Amniotic stem cell (primary cell): ENCODE measurements at regions not wholly inside any gene's neighbourhood (a gene's known extent, or its start where the extent isn't known, plus 50 kb on each side); places are given as distances from the start of the nearest gene placed in this dataset.
"Not testable (repeated sequence)": the region's sequence is repeated elsewhere in the genome, so short reads cannot be mapped to it uniquely, and the experiment has no call there.

Experiments
- DNase-seq: peaks from one replicate; lab custom pipeline; 2025; lab: John Stamatoyannopoulos, UW

DNA sequence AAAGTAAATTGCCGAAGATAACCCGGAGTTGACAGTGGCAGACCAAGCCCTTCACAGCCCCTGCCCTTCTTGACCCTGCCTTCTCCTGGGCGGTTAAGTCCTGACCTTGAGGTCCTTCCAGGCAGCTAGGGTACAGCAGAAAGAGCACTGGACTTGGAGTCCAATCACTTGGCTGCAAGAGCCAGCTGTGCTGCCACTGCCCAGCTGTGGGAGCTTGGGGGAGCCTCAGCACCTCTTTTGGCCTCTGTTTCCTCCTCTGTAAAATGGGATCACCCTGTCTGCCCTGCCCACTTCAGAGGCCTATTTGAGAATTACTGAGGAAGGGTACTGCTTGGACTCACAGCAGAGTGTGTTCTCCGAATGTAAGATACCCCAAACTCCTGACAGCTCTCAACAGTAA is 66.2 kb upstream of the SMAD6 start:
- DNase-seq, result no peak

DNA sequence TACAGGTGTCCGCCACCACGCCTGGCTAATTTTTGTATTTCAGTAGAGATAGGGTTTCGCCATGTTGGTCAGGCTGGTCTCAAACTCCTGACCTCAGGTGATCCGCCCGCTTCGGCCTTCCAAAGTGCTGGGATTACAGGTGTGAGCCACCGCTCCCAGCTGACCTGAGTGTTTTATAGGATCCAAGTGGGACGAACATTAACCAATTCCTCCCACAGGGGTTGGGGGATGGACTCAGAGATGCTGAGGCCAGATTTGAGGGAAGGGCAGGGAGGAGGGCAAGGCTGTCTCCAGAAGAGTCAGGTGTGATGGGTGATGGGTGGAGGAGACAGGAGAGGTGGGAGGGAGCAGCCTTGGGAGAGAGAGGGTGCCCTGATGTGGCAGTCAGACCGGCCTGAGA is 65.0 kb upstream of the SMAD6 start:
- not testable (repeated sequence) for DNase-seq

GRCh38 chr15:66638377-66638776 is 63.7 kb upstream of the SMAD6 start:
- no peak for DNase-seq

DNA sequence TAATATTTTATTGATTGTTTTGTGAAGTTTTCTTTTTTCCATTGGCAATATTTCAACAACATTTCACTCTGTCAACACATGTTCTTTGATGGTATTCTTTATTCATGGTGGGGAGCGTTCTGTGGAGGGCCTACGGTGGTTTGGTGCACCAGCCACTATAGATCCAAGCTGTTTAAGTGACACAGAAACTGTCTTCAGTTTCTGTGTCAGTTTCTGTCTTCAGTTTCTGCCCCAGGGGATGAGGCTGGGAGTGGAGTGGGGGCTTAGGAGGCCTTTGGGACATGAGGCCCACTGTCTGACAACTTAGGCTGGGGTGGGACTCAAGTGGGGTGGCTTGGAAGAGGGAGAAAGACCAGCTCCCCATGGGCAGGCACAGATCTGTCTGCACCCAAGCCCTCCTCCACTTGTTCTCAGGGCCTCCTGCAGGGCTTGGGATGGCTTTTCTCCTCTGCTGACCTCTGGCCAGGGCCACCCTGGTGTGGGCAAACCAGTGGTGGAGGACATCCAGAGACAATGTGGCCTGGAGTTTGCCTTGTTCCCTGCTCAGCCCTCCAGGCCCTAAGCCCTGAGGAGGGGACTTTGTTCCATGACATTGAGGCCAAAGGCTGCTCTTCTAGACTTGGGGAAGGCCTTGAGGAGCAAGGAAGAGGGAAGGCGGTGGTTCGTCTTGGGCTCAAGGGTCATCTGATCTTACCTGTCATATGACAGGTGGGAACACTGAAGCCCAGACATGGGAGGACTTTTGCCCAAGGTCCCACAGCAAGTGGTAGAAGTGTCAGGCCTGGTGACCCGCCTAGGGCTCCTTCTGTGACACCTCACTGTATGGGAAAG is 60.3 kb upstream of the SMAD6 start:
- DNase-seq, result no peak

DNA sequence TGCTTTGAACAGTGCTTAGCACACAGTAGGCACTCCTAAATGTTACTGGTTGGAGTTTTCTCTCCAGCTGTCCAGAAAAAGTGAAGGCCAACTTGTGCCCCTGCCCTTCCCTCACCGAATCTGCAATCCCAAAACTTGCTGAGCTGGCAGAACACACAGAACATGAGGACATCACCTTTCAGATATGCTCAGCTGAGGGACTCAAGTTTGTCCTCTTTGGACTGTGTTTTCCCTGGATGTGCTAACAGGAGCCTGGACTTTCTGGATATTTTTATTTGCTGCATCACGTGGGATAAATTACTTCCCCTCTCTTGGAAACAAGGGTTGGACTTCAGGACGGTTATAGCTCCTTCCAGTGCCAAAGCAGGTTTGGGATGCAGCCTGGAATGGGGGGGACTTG is 59.5 kb upstream of the SMAD6 start:
- DNase-seq, result no peak

GRCh38 chr15:66643033-66643432 is 59.0 kb upstream of the SMAD6 start:
- DNase-seq, result no peak

DNA sequence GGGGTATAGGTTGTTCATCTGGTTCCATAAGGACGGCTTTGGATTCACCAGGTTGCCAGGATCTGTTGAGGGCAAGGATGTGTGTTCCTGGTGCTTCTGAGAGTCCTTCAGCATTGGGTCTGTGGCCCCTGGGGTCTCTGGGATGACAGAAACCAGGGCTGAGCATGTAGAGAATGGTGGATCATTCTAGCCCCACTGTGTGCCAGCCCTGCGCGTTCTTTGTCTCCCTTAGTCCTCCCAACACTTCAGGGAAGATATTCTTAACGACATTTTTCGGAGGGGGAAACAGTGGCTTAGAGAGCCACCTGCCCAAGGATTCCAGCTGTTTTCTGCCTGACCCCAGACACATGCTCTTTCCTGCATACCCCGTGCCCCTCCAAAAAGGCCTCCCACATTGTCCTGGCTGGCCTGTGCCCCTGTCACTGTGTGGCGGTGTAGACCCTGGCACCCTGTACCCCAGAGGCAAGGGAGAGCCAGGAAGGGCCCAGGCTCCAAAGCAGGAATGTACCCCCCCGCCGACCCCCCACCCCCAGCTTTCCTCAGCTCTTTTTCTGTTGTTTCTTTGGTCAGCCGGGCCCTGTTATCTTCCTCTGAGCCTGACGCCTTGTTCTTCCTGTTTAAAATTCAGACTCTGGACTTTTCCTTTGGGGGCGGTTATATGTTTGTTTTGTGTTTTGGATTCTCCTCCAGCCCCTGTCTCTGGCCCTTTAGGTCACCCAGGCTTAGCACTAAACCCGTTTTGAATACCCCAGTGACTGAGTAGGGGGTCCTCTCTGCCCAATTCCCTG is 57.8 kb upstream of the SMAD6 start:
- no peak for DNase-seq

DNA sequence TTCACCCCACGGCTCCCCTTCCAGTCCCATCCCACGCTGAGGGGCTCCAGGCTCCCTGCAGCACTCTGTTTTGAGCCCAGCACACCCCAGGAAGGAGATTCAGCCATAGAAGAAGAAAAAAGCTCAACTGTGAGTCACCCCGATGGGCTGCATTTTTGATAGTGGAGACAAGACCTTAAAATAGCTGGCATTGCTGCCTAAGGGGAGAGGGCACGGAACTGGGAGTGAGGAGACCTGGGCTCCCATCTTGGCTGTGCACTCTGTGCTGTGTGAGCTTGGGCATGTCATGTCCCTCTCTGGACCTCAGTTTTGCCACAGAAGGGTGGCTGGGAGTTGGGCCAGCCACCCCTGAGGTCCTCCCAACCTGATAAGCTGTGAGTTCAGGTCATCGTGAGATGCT is 57.2 kb upstream of the SMAD6 start:
- no peak for DNase-seq

- DNase-seq, result no peak
Observed at GRCh38 chr15:66646308-66646707, 55.7 kb upstream of the SMAD6 start.

- DNase-seq, result no peak
Observed at GRCh38 chr15:66646799-66647198, 55.2 kb upstream of the SMAD6 start.

DNA sequence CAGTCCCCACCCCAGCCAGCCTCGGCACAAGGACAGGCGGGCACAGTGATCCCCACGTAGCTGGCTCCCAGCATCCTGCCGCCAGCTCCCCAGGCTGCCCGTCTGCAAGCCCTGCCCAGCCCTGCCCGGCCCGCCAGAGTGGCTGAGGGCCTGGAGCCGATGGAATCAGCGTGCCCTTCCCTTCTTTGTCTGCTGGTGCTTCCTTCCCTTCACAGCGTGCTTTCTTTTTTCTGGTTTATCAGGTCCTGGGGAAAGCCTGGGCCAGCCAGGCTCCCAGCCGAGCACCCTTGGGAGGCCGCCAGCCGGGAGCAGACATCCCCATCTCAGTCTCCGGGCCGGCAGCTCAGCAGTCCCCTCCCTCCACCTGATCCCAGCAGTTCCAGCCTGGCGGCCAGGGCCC is 54.7 kb upstream of the SMAD6 start:
- DNase-seq, result no peak

DNA sequence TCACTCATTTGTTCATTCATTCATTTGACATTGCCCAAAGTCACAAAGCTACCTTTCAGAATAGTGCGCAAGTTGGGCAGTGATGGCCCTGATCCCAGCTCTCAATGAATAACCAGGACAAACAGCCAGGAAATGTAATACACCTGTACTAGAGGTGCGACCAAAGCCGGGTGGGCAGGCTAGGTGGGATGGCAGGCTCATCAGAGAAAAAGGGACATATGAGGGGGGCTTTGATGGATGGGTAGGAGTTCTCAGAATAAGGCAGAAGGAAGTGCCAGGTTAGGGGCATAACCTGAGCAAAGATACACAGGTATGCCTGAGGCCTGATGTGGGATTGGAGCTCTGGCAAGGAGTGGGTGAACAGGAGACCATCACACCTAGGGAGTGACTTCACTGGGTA is 53.4 kb upstream of the SMAD6 start:
- no peak for DNase-seq

DNA sequence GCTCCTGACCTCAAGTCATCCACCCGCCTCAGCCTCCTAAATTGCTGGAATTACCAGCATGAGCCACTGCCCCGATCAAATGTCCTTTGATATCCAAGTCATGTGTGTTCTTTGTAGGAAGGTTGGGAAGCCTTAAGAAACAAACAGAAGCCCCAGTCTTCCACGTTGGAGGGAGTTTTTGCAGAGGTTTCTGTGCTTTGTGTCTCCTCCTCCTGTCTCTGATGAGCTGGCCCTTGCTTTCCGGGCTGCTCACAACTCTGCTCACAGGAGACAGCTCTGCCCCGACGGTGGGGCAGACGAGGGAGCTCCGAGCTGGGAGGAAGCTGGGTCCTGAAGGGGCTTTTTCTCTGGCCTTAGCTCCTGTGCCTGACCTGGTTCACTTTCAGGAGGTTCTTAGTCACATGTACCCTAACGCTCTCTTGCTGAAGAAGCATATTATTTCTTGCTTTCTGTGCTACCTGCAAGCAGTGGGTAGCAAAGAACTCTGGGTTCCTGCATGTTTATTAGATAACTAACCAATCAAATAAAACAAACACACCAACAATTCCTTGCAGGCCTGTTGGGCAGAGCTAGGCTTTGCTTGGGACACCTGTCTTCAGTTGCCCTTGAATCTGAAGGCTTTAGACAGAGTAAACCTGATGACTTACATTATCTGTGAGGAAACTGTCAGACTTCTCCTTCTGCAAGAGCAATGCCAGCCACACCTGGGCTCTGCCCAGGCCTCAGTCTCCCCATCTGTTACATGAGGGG is 52.6 kb upstream of the SMAD6 start:
- no peak for DNase-seq

GRCh38 chr15:66650433-66650832 is 51.6 kb upstream of the SMAD6 start:
- no peak for DNase-seq

GRCh38 chr15:66651198-66651597 is 50.8 kb upstream of the SMAD6 start:
- DNase-seq, result no peak

DNA sequence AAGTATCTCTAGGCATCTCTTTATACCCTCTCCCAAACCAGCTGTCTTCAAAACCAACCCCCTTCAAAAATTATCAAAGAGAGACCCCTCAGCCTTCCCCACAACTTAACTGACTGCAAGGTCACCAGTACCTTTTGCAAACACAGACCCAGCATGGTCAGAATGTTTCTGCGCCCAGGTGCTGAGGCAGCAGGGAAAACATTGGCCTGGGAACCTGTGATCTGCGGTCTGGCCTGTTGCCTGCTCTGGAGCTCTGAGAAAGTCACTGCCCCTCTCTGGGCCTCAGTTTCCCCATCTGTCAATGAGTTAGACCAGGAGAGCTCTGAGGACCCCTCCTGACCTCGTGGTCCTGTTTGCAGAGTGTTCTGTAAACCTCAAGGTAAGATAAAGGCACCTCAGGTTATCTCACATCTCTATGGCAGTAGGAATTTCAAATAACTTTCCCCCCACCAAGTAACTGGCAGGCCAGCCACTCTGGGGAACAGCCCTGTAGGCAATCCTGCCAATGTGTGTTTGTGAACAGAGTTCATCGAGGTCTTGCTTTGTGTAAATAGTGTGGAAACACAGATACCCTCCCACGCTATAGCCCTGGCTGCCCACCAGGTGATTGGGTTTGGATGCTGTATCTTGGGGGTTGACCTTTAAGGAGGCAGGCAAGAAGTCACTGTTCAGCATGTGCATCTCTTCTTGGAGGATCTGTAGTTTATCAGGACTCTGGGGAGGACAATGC is 50.0 kb upstream of the SMAD6 start:
- DNase-seq, result no peak
